Hepatocyte (in vitro differentiated cells): ENCODE measurements at regions not wholly inside any gene's neighbourhood (a gene's known extent, or its start where the extent isn't known, plus 50 kb on each side); places are given as distances from the start of the nearest gene placed in this dataset.

Experiments used
- EZH2 ChIP-seq: fragments of 200-600 bp; sonication (generic); IDR thresholded peaks from 2 replicates; pipeline ENCODE4 v1.6.1; 2016; ENCODE audit warnings: antibody characterized with exemption, mild to moderate bottlenecking, borderline replicate concordance
- EZH2phosphoT487 ChIP-seq: fragments of 200-600 bp; sonication (generic); IDR thresholded peaks from one replicate; pipeline ENCODE4 v1.6.1; 2018; ENCODE audit warnings: antibody characterized with exemption, mild to moderate bottlenecking, low read depth, moderate library complexity; ENCODE audit not compliant: unreplicated experiment, severe bottlenecking
- TF ChIP-seq, protein P1 (sequence below): fragments of 200-600 bp; sonication (generic); IDR thresholded peaks from 2 replicates; pipeline ENCODE4 v1.5.1; 2016; ENCODE audit warnings: antibody characterized with exemption, mild to moderate bottlenecking; ENCODE audit not compliant: poor library complexity

DNA sequence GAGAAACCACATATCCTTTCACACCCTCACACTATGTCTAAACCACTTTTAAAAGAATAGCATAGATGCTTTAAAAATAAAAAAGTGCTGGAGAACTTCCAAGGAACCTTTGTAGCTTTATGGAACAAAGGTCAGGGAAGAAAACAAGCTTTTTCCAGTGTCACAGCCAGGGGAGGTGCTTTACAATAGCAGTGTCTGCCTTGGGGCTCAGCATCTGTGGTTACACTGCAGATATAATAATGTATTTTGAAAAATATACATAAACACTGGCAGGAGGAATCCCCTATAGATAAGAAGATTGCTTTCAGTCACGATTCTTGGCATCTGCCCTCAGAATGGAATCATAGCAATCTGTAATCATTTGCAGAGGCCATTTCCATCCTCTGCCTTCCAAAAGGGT is 362.4 kb upstream of the LRRC3B start:
- TF ChIP-seq, protein P1, sequence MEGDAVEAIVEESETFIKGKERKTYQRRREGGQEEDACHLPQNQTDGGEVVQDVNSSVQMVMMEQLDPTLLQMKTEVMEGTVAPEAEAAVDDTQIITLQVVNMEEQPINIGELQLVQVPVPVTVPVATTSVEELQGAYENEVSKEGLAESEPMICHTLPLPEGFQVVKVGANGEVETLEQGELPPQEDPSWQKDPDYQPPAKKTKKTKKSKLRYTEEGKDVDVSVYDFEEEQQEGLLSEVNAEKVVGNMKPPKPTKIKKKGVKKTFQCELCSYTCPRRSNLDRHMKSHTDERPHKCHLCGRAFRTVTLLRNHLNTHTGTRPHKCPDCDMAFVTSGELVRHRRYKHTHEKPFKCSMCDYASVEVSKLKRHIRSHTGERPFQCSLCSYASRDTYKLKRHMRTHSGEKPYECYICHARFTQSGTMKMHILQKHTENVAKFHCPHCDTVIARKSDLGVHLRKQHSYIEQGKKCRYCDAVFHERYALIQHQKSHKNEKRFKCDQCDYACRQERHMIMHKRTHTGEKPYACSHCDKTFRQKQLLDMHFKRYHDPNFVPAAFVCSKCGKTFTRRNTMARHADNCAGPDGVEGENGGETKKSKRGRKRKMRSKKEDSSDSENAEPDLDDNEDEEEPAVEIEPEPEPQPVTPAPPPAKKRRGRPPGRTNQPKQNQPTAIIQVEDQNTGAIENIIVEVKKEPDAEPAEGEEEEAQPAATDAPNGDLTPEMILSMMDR = no peak
- no peak for TF ChIP-seq EZH2
- TF ChIP-seq EZH2phosphoT487 = no peak
